HFF-Myc (cell line): ENCODE measurements at regions not wholly inside any gene's neighbourhood (a gene's known extent, or its start where the extent isn't known, plus 50 kb on each side); places are given as distances from the start of the nearest gene placed in this dataset.

Experiments
- DNase-seq: peaks from one replicate; pipeline ENCODE4 v3.0.0-alpha.2; 2011; ENCODE audit warnings: low read depth; ENCODE audit errors: extremely low read depth
- H3K4me3 ChIP-seq: replicated peaks from 2 replicates; pipeline ENCODE4 v1.5.1; 2011; ENCODE audit warnings: low read depth, mild to moderate bottlenecking, control low read depth, low read length
- TF ChIP-seq, protein P1 (sequence below): IDR thresholded peaks from 2 replicates; pipeline ENCODE4 v1.5.1; 2012; ENCODE audit warnings: mild to moderate bottlenecking, low read depth, low read length, control low read depth; ENCODE audit errors: missing control alignments

GRCh38 chr14:94964181-94964580 lies 193.1 kb downstream of the DICER1 start:
- TF ChIP-seq, protein P1, sequence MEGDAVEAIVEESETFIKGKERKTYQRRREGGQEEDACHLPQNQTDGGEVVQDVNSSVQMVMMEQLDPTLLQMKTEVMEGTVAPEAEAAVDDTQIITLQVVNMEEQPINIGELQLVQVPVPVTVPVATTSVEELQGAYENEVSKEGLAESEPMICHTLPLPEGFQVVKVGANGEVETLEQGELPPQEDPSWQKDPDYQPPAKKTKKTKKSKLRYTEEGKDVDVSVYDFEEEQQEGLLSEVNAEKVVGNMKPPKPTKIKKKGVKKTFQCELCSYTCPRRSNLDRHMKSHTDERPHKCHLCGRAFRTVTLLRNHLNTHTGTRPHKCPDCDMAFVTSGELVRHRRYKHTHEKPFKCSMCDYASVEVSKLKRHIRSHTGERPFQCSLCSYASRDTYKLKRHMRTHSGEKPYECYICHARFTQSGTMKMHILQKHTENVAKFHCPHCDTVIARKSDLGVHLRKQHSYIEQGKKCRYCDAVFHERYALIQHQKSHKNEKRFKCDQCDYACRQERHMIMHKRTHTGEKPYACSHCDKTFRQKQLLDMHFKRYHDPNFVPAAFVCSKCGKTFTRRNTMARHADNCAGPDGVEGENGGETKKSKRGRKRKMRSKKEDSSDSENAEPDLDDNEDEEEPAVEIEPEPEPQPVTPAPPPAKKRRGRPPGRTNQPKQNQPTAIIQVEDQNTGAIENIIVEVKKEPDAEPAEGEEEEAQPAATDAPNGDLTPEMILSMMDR, result no peak
- DNase-seq, result no peak
- H3K4me3 ChIP-seq, result no peak overlapping the region

- no peak overlapping the region for H3K4me3 ChIP-seq
- no peak for DNase-seq
- TF ChIP-seq, protein P1, result no peak
Measured at GRCh38 chr14:94963051-94963450, 193.1 kb upstream of the GSC start.

DNA sequence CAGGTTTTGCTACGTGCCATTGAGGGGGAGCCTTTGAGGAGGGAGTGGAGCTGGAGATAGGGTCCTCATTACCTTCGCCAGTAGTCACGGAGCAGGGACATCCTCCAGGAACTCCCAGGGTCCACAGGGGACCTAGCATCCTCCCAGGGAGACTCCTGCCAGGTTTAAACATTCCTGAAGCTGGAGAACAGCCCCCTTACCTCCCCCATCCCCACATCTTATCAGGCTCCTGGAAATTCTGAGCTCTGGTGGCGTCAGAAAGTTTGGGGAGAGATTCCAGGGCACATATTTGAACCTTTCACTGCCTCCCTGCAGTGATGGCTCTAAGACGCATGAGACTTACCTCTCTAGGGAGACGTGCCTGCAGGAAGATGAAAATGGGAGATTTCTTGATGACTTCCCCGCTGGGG lies 192.3 kb upstream of the GSC start:
- H3K4me3 ChIP-seq, result no peak overlapping the region
- TF ChIP-seq, protein P1, result no peak
- DNase-seq, result no peak

DNA sequence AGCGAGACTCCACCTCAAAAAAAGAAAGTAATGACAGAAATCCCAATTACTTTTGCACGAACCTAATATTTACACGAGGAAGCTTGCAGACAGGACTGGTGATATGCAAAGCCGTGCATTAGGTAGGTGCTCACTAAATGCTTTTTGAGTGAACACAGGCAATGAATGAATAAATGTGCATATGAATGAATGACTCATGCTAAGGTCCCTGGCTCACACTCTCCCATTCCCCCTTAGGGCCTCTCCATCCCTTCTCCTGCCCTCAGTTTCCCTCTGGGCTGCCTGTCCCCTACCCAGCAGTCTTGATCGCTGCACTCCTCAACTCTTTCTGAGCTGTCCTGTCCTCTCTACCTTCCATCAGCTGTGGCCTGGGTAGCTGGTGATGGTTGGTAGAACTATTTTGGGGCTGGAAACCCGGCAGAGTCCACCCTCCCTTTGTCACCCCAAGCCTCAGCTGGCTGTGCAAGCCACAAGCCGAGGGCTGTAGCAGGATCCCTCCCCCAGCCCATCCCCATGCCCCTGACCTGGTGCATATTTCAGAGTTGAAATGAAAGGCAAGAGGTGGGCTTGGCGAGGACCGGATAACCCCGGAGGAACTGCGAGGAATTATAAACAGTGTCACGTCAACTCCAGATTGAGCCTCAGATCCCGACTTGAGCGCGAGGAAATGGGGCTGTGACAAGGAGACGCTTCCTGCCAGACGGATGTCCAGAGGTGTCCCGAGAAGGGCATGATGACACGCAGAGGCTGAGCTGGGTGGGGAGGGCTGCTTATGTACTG lies 191.7 kb upstream of the GSC start:
- H3K4me3 ChIP-seq, result no peak overlapping the region
- TF ChIP-seq, protein P1, result no peak
- no peak for DNase-seq

DNA sequence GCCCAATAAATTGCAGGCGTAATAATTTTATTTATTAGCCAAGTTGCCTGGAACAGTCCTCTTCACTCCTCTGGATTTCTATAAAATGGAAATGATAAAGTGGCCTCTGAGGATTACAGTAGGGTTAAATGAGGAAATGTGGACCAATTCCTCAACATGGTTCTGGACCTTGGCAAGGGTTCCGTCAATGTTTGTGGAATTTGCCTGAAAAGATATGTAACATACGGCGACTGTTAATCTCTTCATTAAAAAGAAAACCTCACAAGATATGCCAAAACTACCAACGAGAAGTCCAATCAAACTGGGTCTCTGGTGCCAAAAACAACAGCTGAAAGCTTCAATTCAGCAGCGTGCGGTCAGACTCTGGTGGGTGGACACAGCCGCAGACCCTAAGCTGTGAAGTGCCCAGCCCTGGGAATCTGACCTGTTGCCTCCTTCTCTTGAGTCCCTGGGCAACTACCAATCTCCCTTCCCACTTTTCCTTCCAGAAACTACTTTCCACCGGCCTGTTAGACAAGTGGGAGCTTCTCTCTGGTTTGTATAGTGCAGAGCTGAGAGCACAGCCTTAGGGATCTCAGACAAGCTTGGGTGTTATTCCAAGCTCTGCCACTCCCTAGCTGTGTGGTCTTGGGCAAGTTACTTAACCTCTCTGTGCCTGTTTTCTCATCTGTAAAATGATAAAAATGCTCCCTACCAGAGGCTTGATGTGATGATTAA lies 190.5 kb upstream of the GSC start:
- TF ChIP-seq, protein P1, result no peak
- DNase-seq, result no peak
- no peak overlapping the region for H3K4me3 ChIP-seq

- DNase-seq, result no peak
- no peak overlapping the region for H3K4me3 ChIP-seq
- TF ChIP-seq, protein P1, result no peak
Measured at GRCh38 chr14:94953541-94954260, 183.8 kb upstream of the GSC start.
